ENCODE measurements at regions not wholly inside any gene's neighbourhood (a gene's known extent, or its start where the extent isn't known, plus 50 kb on each side); places are given as distances from the start of the nearest gene placed in this dataset.

GRCh38 chr1:81560629-81561028 lies 240.1 kb upstream of the ADGRL2 start:
- no peak for TF ChIP-seq CTCF (IDR thresholded peaks at IDR 0.05; ENCODE audit: insufficient read depth, low read length, poor library complexity, severe bottlenecking)
- DNase-seq (ENCODE audit: extremely low read depth, insufficient read length) = no peak
- Histone ChIP-seq H3K27me3 (replicated peaks; ENCODE audit: control insufficient read depth, insufficient read depth, low read length) (no peaks in the 10 kb centered on the region), H3K4me3 (replicated peaks; ENCODE audit: low read depth, low read length) (no peak overlapping the region), H3K36me3 (ENCODE audit: control insufficient read depth, insufficient read depth, low read length) (no peaks in the 10 kb centered on the region)

- no peak for DNase-seq (ENCODE audit: extremely low read depth, insufficient read length)
- H3K4me3 ChIP-seq (replicated peaks; ENCODE audit: low read depth, low read length) = no peak overlapping the region
- peak; percentile 23 for TF ChIP-seq CTCF (IDR thresholded peaks at IDR 0.05; ENCODE audit: insufficient read depth, low read length, poor library complexity, severe bottlenecking)
These were observed 240.9 kb upstream of the ADGRL2 start for GRCh38 chr1:81559662-81560350.

GRCh38 chr1:81558291-81559076 lies 242.2 kb upstream of the ADGRL2 start:
- Histone ChIP-seq H3K27me3 (replicated peaks; ENCODE audit: control insufficient read depth, insufficient read depth, low read length) (no peaks in the 10 kb centered on the region), H3K36me3 (ENCODE audit: control insufficient read depth, insufficient read depth, low read length) (no peaks in the 10 kb centered on the region), H3K4me3 (replicated peaks; ENCODE audit: low read depth, low read length) (no peak overlapping the region)
- TF ChIP-seq CTCF (IDR thresholded peaks at IDR 0.05; ENCODE audit: insufficient read depth, low read length, poor library complexity, severe bottlenecking) = no peak
- DNase-seq (ENCODE audit: extremely low read depth, insufficient read length) = no peak

More at GRCh38 chr1:81559662-81560350, 240.9 kb upstream of the ADGRL2 start:
- H3K27me3 ChIP-seq (replicated peaks; ENCODE audit: control insufficient read depth, insufficient read depth, low read length) = no peaks in the 10 kb centered on the region
- no peaks in the 10 kb centered on the region for H3K36me3 ChIP-seq (ENCODE audit: control insufficient read depth, insufficient read depth, low read length)

- no peak for DNase-seq (ENCODE audit: extremely low read depth, insufficient read length)
- no peak for TF ChIP-seq CTCF (IDR thresholded peaks at IDR 0.05; ENCODE audit: insufficient read depth, low read length, poor library complexity, severe bottlenecking)
- H3K27me3 ChIP-seq (replicated peaks; ENCODE audit: control insufficient read depth, insufficient read depth, low read length) = no peaks in the 10 kb centered on the region
These were observed 243.8 kb upstream of the ADGRL2 start for GRCh38 chr1:81556968-81557367.

GRCh38 chr1:81554534-81554933 lies 246.2 kb upstream of the ADGRL2 start:
- H3K4me3 ChIP-seq (replicated peaks; ENCODE audit: low read depth, low read length) = no peak overlapping the region
- TF ChIP-seq CTCF (IDR thresholded peaks at IDR 0.05; ENCODE audit: insufficient read depth, low read length, poor library complexity, severe bottlenecking) = no peak
- no peak for DNase-seq (ENCODE audit: extremely low read depth, insufficient read length)

More at GRCh38 chr1:81556968-81557367, 243.8 kb upstream of the ADGRL2 start:
- no peak overlapping the region for H3K4me3 ChIP-seq (replicated peaks; ENCODE audit: low read depth, low read length)
- no peaks in the 10 kb centered on the region for H3K36me3 ChIP-seq (ENCODE audit: control insufficient read depth, insufficient read depth, low read length)

More at GRCh38 chr1:81554534-81554933, 246.2 kb upstream of the ADGRL2 start:
- Histone ChIP-seq H3K36me3 (ENCODE audit: control insufficient read depth, insufficient read depth, low read length) (no peaks in the 10 kb centered on the region), H3K27me3 (replicated peaks; ENCODE audit: control insufficient read depth, insufficient read depth, low read length) (no peaks in the 10 kb centered on the region)

Data from GM06990 (cell line).